Tibial nerve (tissue), 4 donors: ENCODE measurements at regions not wholly inside any gene's neighbourhood (a gene's known extent, or its start where the extent isn't known, plus 50 kb on each side); places are given as distances from the start of the nearest gene placed in this dataset.

Source experiments
- DNase-seq, 2 donors: peaks; one replicate each; pipeline ENCODE4 v3.0.0-alpha.2; 2019; ENCODE audit warnings: low spot score in 2 of 2
- H3K27ac ChIP-seq, 4 donors: fragments of 200-600 bp; sonication (generic) in 3 of 4; one replicate each; pipeline ENCODE4 v1.5.1; 2017 to 2019; ENCODE audit warnings: mild to moderate bottlenecking in 1 of 4
- H3K27me3 ChIP-seq, 2 donors: fragments of 200-600 bp; sonication (generic) in 1 of 2; one replicate each; pipeline versions ENCODE4 v1.5.1 to v1.6.0; 2017 to 2019
- H3K36me3 ChIP-seq, 3 donors: fragments of 200-600 bp; sonication (generic); one replicate each; pipeline ENCODE4 v1.5.1; 2018 to 2019
- H3K4me1 ChIP-seq, 4 donors: fragments of 200-600 bp; sonication (generic) in 3 of 4; one replicate each; pipeline ENCODE4 v1.5.1; 2017 to 2019
- H3K4me3 ChIP-seq, 4 donors: fragments of 200-600 bp; sonication (generic) in 3 of 4; one replicate each; pipeline ENCODE4 v1.5.1; 2017 to 2019; ENCODE audit warnings: mild to moderate bottlenecking in 1 of 4, moderate library complexity in 1 of 4
- H3K9me3 ChIP-seq, 4 donors: fragments of 200-600 bp; sonication (generic) in 3 of 4; one replicate each; pipeline ENCODE4 v1.5.1; 2017 to 2019
- EP300 ChIP-seq, 2 donors: sonication (generic); formaldehyde crosslinking; IDR thresholded peaks; one replicate each; pipeline ENCODE4 v1.6.1; 2017; ENCODE audit warnings: antibody characterized with exemption in 2 of 2, mild to moderate bottlenecking in 1 of 2
- POLR2A ChIP-seq, 2 donors: fragments of 450-650 bp; IDR thresholded peaks; one replicate each; pipeline ENCODE4 v1.6.1; 2017; ENCODE audit warnings: antibody characterized with exemption in 2 of 2, mild to moderate bottlenecking in 2 of 2, moderate library complexity in 2 of 2
- WGBS, 2 donors: methylation state at CpG; one replicate each; pipeline ENCODE4 v1.1.5; 2018; 5-methylcytosine and 5-hydroxymethylcytosine counted together
- TF ChIP-seq, protein P1 (sequence below), 5 experiments: fragments of 200-600 bp in 3 of 5; fragments of 450-650 bp in 2 of 5; sonication (generic) in 3 of 5; IDR thresholded peaks; one replicate each; pipeline ENCODE4 v1.5.1; 2016 to 2019; ENCODE audit warnings: antibody characterized with exemption in 5 of 5, mild to moderate bottlenecking in 3 of 5, moderate library complexity in 2 of 5

GRCh38 chr18:22545066-22545760 is 127.5 kb upstream of the CTAGE1 start:
- TF ChIP-seq EP300 (IDR thresholded peaks at IDR 0.05) = peak in 1 of 2 donors; percentile 38
- no peak for TF ChIP-seq POLR2A (IDR thresholded peaks at IDR 0.05)
- TF ChIP-seq, protein P1, sequence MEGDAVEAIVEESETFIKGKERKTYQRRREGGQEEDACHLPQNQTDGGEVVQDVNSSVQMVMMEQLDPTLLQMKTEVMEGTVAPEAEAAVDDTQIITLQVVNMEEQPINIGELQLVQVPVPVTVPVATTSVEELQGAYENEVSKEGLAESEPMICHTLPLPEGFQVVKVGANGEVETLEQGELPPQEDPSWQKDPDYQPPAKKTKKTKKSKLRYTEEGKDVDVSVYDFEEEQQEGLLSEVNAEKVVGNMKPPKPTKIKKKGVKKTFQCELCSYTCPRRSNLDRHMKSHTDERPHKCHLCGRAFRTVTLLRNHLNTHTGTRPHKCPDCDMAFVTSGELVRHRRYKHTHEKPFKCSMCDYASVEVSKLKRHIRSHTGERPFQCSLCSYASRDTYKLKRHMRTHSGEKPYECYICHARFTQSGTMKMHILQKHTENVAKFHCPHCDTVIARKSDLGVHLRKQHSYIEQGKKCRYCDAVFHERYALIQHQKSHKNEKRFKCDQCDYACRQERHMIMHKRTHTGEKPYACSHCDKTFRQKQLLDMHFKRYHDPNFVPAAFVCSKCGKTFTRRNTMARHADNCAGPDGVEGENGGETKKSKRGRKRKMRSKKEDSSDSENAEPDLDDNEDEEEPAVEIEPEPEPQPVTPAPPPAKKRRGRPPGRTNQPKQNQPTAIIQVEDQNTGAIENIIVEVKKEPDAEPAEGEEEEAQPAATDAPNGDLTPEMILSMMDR (IDR thresholded peaks at IDR 0.05) = no peak
- Histone ChIP-seq H3K27me3 (no peaks in the 10 kb centered on the region), H3K27ac (peak overlapping the region in 1 of 4 donors; percentile 13), H3K36me3 (no peaks in the 10 kb centered on the region), H3K9me3 (no peaks in the 10 kb centered on the region), H3K4me1 (peaks cover 0 to 18% (median 0%) of the 10 kb centered on the region in 4 donors), H3K4me3 (no peak overlapping the region)
- 60 to 69% methylated on average over 6 of the region's 6 CpGs for WGBS, 2 donors
- peak in 1 of 2 donors; percentile 57 for DNase-seq

DNA sequence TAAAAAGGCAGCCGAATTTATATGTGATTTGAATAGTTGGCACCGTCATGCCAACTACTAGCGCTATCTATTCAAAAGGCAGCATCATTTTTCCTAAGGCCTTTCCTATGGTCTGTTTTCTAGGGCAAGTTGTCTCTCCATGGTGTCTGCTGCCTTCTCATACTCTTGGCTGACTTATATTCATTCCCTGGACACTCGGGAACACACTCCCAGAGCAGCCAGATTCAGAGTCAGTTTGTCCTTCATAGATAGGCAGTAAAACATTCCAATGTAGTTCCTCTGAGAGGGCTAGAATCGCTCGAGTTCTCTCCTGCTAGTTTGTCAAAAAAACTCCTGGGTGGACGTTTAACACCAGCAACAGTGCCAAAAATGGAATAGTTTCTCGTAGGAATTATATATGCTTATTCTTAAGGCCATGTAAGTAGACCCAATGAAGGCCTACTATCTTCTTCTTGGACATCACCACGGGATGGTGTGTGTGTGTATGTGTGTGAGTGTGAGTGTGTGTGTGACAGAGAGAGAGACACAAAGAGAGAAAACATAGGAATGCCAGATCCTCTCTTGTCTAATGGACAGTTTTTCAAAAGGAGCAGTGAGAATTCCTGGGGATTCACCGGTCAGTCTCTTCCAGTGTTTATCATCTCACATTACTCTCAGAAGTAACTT is 129.3 kb upstream of the CTAGE1 start:
- no peak for DNase-seq
- 71 to 72% methylated on average over 10 of the region's 10 CpGs for WGBS, 2 donors
- H3K27me3 ChIP-seq = no peaks in the 10 kb centered on the region
- H3K36me3 ChIP-seq = no peaks in the 10 kb centered on the region
- H3K4me3 ChIP-seq = no peak overlapping the region
- H3K4me1 ChIP-seq = peaks cover 0 to 18% (median 0%) of the 10 kb centered on the region in 4 donors
- TF ChIP-seq POLR2A (IDR thresholded peaks at IDR 0.05) = no peak
- TF ChIP-seq EP300 (IDR thresholded peaks at IDR 0.05) = no peak
- TF ChIP-seq, protein P1 (IDR thresholded peaks at IDR 0.05) = no peak
- no peaks in the 10 kb centered on the region for H3K9me3 ChIP-seq
- H3K27ac ChIP-seq = no peak overlapping the region

DNA sequence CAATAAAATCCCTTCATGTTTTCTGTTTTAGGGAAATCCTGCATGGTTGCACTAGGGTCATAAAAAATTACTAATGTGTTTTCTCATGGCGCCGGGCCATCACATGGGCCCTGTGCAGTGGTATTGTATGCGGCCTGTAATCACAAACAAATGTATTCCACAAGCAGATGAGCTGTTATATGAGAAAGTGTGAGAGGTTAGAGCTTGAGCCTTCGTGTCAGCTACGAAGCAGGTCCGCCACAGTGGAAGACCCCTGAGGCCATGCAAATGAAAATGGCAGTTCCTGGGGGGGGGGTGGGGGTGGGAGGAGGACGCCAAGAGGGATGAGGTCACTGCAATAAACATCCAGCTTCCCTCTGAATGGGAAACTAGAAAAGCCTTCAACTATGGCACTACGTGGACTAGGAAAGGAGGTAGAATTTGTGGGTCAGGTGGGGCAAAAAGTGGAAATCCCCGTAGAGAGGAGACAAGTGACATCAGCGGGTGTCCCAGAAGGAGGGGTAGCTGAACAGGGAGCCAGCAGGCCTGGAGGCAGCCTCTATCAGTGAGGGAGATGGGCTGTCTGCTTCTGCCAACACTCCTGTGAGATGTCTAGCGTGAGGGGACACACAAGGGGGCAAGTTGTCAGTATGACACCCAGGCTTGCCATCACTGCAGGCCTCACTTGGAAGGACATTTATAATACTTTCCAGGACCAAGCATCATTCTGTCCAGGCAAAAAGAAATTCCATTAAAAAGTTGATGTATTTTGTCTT is 130.3 kb upstream of the CTAGE1 start:
- H3K27me3 ChIP-seq = no peaks in the 10 kb centered on the region
- H3K36me3 ChIP-seq = no peaks in the 10 kb centered on the region
- DNase-seq = no peak
- no peak overlapping the region for H3K27ac ChIP-seq
- H3K4me1 ChIP-seq = peaks cover 0 to 18% (median 0%) of the 10 kb centered on the region in 4 donors
- 47 to 59% methylated on average over 11 of the region's 11 CpGs for WGBS, 2 donors
- no peaks in the 10 kb centered on the region for H3K9me3 ChIP-seq
- TF ChIP-seq EP300 (IDR thresholded peaks at IDR 0.05) (no peak), POLR2A (IDR thresholded peaks at IDR 0.05) (no peak)
- TF ChIP-seq, protein P1 (IDR thresholded peaks at IDR 0.05) = no peak
- no peak overlapping the region for H3K4me3 ChIP-seq

DNA sequence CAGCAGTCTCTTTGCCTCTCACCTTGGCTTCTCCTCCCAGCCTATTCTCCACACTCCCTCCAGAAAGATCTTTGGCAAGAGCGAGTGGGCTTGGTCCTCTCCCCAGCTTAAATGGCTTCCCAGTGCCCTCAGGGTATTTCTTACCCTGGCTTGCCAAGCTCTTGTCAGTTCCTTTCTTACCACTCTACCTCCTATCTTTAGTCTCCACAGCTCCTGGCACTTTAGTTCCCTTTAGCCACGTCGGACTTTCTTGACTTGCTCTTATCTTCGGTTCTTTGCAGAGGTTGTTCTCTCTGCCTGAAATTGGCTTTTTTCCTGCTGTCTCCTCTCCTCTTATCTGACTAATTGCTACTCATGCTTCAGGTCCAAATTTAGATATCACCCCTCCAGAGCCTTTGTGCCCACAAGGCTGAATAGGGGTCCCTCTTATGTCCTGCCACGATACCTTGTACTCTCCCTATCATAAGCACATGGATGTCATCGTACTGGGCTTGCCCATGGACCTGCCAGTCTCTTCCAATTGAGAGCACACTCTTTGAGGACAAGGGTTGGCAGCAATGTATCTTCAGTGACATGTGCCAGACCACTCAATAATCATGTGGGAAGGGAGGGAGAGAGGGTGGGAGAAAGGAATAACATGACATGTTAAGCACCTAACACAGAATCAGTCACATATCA is 131.7 kb upstream of the CTAGE1 start:
- DNase-seq = no peak
- H3K9me3 ChIP-seq = no peaks in the 10 kb centered on the region
- 86 to 94% methylated on average over 6 of the region's 6 CpGs for WGBS, 2 donors
- TF ChIP-seq, protein P1 (IDR thresholded peaks at IDR 0.05) = no peak
- TF ChIP-seq EP300 (IDR thresholded peaks at IDR 0.05) (no peak), POLR2A (IDR thresholded peaks at IDR 0.05) (no peak)
- no peak overlapping the region for H3K27ac ChIP-seq
- no peaks in the 10 kb centered on the region for H3K27me3 ChIP-seq
- H3K36me3 ChIP-seq = no peaks in the 10 kb centered on the region
- no peak overlapping the region for H3K4me3 ChIP-seq
- H3K4me1 ChIP-seq = peaks cover 0 to 15% (median 0%) of the 10 kb centered on the region in 4 donors
